Mesenchymal stem cell (in vitro differentiated cells and primary cell): ENCODE measurements at regions not wholly inside any gene's neighbourhood (a gene's known extent, or its start where the extent isn't known, plus 50 kb on each side); places are given as distances from the start of the nearest gene placed in this dataset.

Source experiments
- DNase-seq: peaks from one replicate; pipeline ENCODE4 v3.0.0-alpha.2; 2013
- H2AFZ ChIP-seq: one replicate; pipeline ENCODE4 v1.6.1; 2013; ENCODE audit warnings: low read depth, mild to moderate bottlenecking, control low read depth, inconsistent platforms, low read length, moderate library complexity
- H2AK5ac ChIP-seq: 2 replicates; pipeline ENCODE4 v1.6.1; 2013; ENCODE audit warnings: low read length, moderate library complexity, mild to moderate bottlenecking, inconsistent platforms; ENCODE audit not compliant: severe bottlenecking
- H2BK120ac ChIP-seq: one replicate; pipeline ENCODE4 v1.6.1; 2013; ENCODE audit warnings: low read depth, mild to moderate bottlenecking, inconsistent platforms, low read length, moderate library complexity
- H2BK12ac ChIP-seq, 2 experiments: one replicate each; pipeline ENCODE4 v1.6.1; 2013; ENCODE audit warnings: inconsistent platforms in 2 of 2, low read length in 2 of 2, mild to moderate bottlenecking in 2 of 2, moderate library complexity in 2 of 2, control low read depth in 1 of 2
- H2BK15ac ChIP-seq: one replicate; pipeline ENCODE4 v1.6.1; 2013; ENCODE audit warnings: mild to moderate bottlenecking, low read depth, inconsistent platforms; ENCODE audit not compliant: poor library complexity, severe bottlenecking
- H2BK5ac ChIP-seq: 2 replicates; pipeline ENCODE4 v1.6.1; 2013; ENCODE audit warnings: low read depth, mild to moderate bottlenecking, low read length, control low read depth, inconsistent platforms; ENCODE audit not compliant: poor library complexity, severe bottlenecking
- H3K14ac ChIP-seq, 2 experiments: one replicate each; pipeline ENCODE4 v1.6.1; 2013; ENCODE audit warnings: inconsistent platforms in 2 of 2, low read length in 2 of 2, control low read depth in 1 of 2, mild to moderate bottlenecking in 1 of 2, moderate library complexity in 1 of 2
- H3K18ac ChIP-seq, 2 experiments: one replicate each; pipeline ENCODE4 v1.6.1; 2013; ENCODE audit warnings: inconsistent platforms in 2 of 2, low read length in 2 of 2, control low read depth in 1 of 2, low read depth in 1 of 2, mild to moderate bottlenecking in 1 of 2
- H3K23ac ChIP-seq, 2 experiments: one replicate each; pipeline ENCODE4 v1.6.1; 2013; ENCODE audit warnings: inconsistent platforms in 2 of 2, low read length in 2 of 2, mild to moderate bottlenecking in 2 of 2, moderate library complexity in 2 of 2, control low read depth in 1 of 2
- H3K27ac ChIP-seq: 2 replicates; pipeline ENCODE4 v1.5.1; 2013; ENCODE audit warnings: mild to moderate bottlenecking, moderate library complexity, low read length, control low read depth, inconsistent platforms; ENCODE audit not compliant: poor library complexity, severe bottlenecking
- H3K27me3 ChIP-seq, 2 experiments: 2 replicates each; pipeline versions ENCODE4 v1.6.1 to v1.7.0; 2013; ENCODE audit warnings: low read length in 2 of 2, mild to moderate bottlenecking in 2 of 2, moderate library complexity in 2 of 2, control low read depth in 1 of 2, inconsistent platforms in 1 of 2; ENCODE audit not compliant: control insufficient read depth in 1 of 2, insufficient read depth in 1 of 2
- H3K36me3 ChIP-seq, 2 experiments: 2 replicates each; pipeline versions ENCODE4 v1.6.1 to v1.7.0; 2013; ENCODE audit warnings: low read length in 2 of 2, control low read depth in 1 of 2, inconsistent platforms in 1 of 2, low read depth in 1 of 2, mild to moderate bottlenecking in 1 of 2; ENCODE audit not compliant: insufficient read depth in 2 of 2, control insufficient read depth in 1 of 2
- H3K4ac ChIP-seq, 2 experiments: one replicate each; pipeline ENCODE4 v1.6.1; 2013; ENCODE audit warnings: inconsistent platforms in 2 of 2, low read length in 2 of 2, mild to moderate bottlenecking in 2 of 2, moderate library complexity in 2 of 2, control low read depth in 1 of 2, low read depth in 1 of 2
- H3K4me1 ChIP-seq: 2 replicates; pipeline ENCODE4 v1.6.1; 2013; ENCODE audit warnings: low read depth, low read length, control low read depth; ENCODE audit not compliant: control insufficient read depth, insufficient read depth
- H3K4me2 ChIP-seq: 2 replicates; pipeline ENCODE4 v1.6.1; 2013; ENCODE audit warnings: low read length, mild to moderate bottlenecking, inconsistent platforms; ENCODE audit not compliant: poor library complexity, severe bottlenecking
- H3K4me3 ChIP-seq, 2 experiments: 2 replicates each; pipeline versions ENCODE4 v1.5.1 to v1.7.0; 2013; ENCODE audit warnings: low read length in 2 of 2, mild to moderate bottlenecking in 2 of 2, control low read depth in 1 of 2, low read depth in 1 of 2; ENCODE audit not compliant: insufficient read depth in 1 of 2
- H3K79me1 ChIP-seq: replicated peaks from 2 replicates; pipeline ENCODE4 v1.6.1; 2013; ENCODE audit warnings: mild to moderate bottlenecking, control low read depth, low read length, inconsistent platforms; ENCODE audit not compliant: poor library complexity, severe bottlenecking
- H3K9ac ChIP-seq: 2 replicates; pipeline ENCODE4 v1.7.0; 2013; ENCODE audit warnings: mild to moderate bottlenecking, low read length, moderate library complexity
- H3K9me3 ChIP-seq: 2 replicates; pipeline ENCODE4 v1.7.0; 2013; ENCODE audit warnings: mild to moderate bottlenecking, low read length; ENCODE audit not compliant: control insufficient read depth
- H4K8ac ChIP-seq: one replicate; pipeline ENCODE4 v1.6.1; 2013; ENCODE audit warnings: inconsistent platforms, mild to moderate bottlenecking, low read length, moderate library complexity
- H4K91ac ChIP-seq: one replicate; pipeline ENCODE4 v1.6.1; 2013; ENCODE audit warnings: mild to moderate bottlenecking, low read length, inconsistent platforms
- WGBS: methylation state at CpG from one replicate; pipeline ENCODE4 v1.1.7; 2013; ENCODE audit warnings: mixed read lengths; 5-methylcytosine and 5-hydroxymethylcytosine counted together

GRCh38 chr4:125772680-125773079 is 457.9 kb downstream of the FAT4 start:
- H3K9ac ChIP-seq = no peak overlapping the region
- H3K4me3 ChIP-seq = no peak overlapping the region
- H2AFZ ChIP-seq = no peak overlapping the region
- no peak overlapping the region for H3K23ac ChIP-seq
- H3K4me1 ChIP-seq = no peaks in the 10 kb centered on the region
- H3K18ac ChIP-seq = no peak overlapping the region
- H3K4me2 ChIP-seq = no peak overlapping the region
- H2BK15ac ChIP-seq = no peak overlapping the region
- no peak overlapping the region for H3K27ac ChIP-seq
- DNase-seq = no peak
- no peak overlapping the region for H4K91ac ChIP-seq
- H2BK5ac ChIP-seq = no peak overlapping the region
- no peak overlapping the region for H2AK5ac ChIP-seq
- no peaks in the 10 kb centered on the region for H3K9me3 ChIP-seq
- H3K27me3 ChIP-seq = no peaks in the 10 kb centered on the region
- no peak overlapping the region for H3K14ac ChIP-seq
- H3K79me1 ChIP-seq = no peaks in the 10 kb centered on the region
- WGBS = no CpG with 5 or more reads among the region's 1 CpG
- H2BK12ac ChIP-seq = no peak overlapping the region
- no peaks in the 10 kb centered on the region for H3K36me3 ChIP-seq
- H2BK120ac ChIP-seq = no peak overlapping the region
- no peak overlapping the region for H4K8ac ChIP-seq
- no peak overlapping the region for H3K4ac ChIP-seq

- Histone ChIP-seq H3K4me2 (no peak overlapping the region), H3K36me3 (no peaks in the 10 kb centered on the region), H4K91ac (no peak overlapping the region), H3K27me3 (no peaks in the 10 kb centered on the region), H3K18ac (no peak overlapping the region), H3K14ac (no peak overlapping the region), H3K4ac (no peak overlapping the region), H3K9me3 (no peaks in the 10 kb centered on the region), H2BK15ac (no peak overlapping the region), H4K8ac (no peak overlapping the region), H2BK5ac (no peak overlapping the region), H3K4me3 (no peak overlapping the region), H2BK120ac (no peak overlapping the region), H3K9ac (no peak overlapping the region), H2BK12ac (no peak overlapping the region), H3K23ac (no peak overlapping the region), H3K27ac (no peak overlapping the region), H3K4me1 (no peaks in the 10 kb centered on the region), H2AK5ac (no peak overlapping the region), H2AFZ (no peak overlapping the region), H3K79me1 (no peaks in the 10 kb centered on the region)
- no CpG with 5 or more reads among the region's 1 CpG for WGBS
- no peak for DNase-seq
Observed at GRCh38 chr4:125773502-125773901, 458.7 kb downstream of the FAT4 start.

GRCh38 chr4:125773931-125774330 is 459.2 kb downstream of the FAT4 start:
- Histone ChIP-seq H3K4me2 (no peak overlapping the region), H3K9ac (no peak overlapping the region), H2BK120ac (no peak overlapping the region), H3K27ac (no peak overlapping the region), H3K4ac (no peak overlapping the region), H3K9me3 (no peaks in the 10 kb centered on the region), H2BK15ac (no peak overlapping the region), H2BK5ac (no peak overlapping the region), H3K36me3 (no peaks in the 10 kb centered on the region), H2AK5ac (no peak overlapping the region), H2AFZ (no peak overlapping the region), H3K14ac (no peak overlapping the region), H4K8ac (no peak overlapping the region), H3K18ac (no peak overlapping the region), H4K91ac (no peak overlapping the region), H3K4me1 (no peaks in the 10 kb centered on the region), H3K27me3 (no peaks in the 10 kb centered on the region), H3K79me1 (no peaks in the 10 kb centered on the region), H2BK12ac (no peak overlapping the region), H3K4me3 (no peak overlapping the region), H3K23ac (no peak overlapping the region)
- no peak for DNase-seq
- WGBS = 92% methylated on average over 2 of the region's 2 CpGs

- Histone ChIP-seq H3K27me3 (no peaks in the 10 kb centered on the region), H3K4me3 (no peak overlapping the region), H3K18ac (no peak overlapping the region), H4K8ac (no peak overlapping the region), H4K91ac (no peak overlapping the region), H3K4ac (no peak overlapping the region), H3K23ac (no peak overlapping the region), H3K9me3 (no peaks in the 10 kb centered on the region), H3K36me3 (no peaks in the 10 kb centered on the region), H3K14ac (no peak overlapping the region), H3K9ac (no peak overlapping the region), H2BK120ac (no peak overlapping the region), H3K79me1 (no peaks in the 10 kb centered on the region), H3K4me2 (no peak overlapping the region), H2BK15ac (no peak overlapping the region), H2BK12ac (no peak overlapping the region), H2BK5ac (no peak overlapping the region), H2AK5ac (no peak overlapping the region), H3K4me1 (no peaks in the 10 kb centered on the region), H2AFZ (no peak overlapping the region), H3K27ac (no peak overlapping the region)
- DNase-seq = no peak
- WGBS = 79% methylated on average over 4 of the region's 4 CpGs
Observed at GRCh38 chr4:125776146-125776545, 461.4 kb downstream of the FAT4 start.
